DMS153 (cell line): ENCODE measurements at regions not wholly inside any gene's neighbourhood (a gene's known extent, or its start where the extent isn't known, plus 50 kb on each side); places are given as distances from the start of the nearest gene placed in this dataset.
"Not testable (repeated sequence)": the region's sequence is repeated elsewhere in the genome, so short reads cannot be mapped to it uniquely, and the experiment has no call there.

Source experiments
- DNase-seq: peaks from one replicate; lab custom pipeline; 2025; lab: John Stamatoyannopoulos, UW

- DNase-seq: no peak
Observed at GRCh38 chr7:156036153-156036552, 223.9 kb upstream of the SHH start.

- DNase-seq: not testable (repeated sequence)
Observed at GRCh38 chr7:156035387-156035786, 223.1 kb upstream of the SHH start.

GRCh38 chr7:156034397-156034796 is 222.1 kb upstream of the SHH start:
- DNase-seq: no peak

GRCh38 chr7:156032973-156033372 is 220.7 kb upstream of the SHH start:
- no peak for DNase-seq

GRCh38 chr7:156031679-156032478 is 219.6 kb upstream of the SHH start:
- no peak for DNase-seq

- DNase-seq: no peak
Observed at GRCh38 chr7:156029460-156030007, 217.3 kb upstream of the SHH start.

- no peak for DNase-seq
Observed at GRCh38 chr7:156028521-156028920, 216.3 kb upstream of the SHH start.

GRCh38 chr7:156027821-156028220 is 215.6 kb upstream of the SHH start:
- no peak for DNase-seq

- no peak for DNase-seq
Observed at GRCh38 chr7:156026603-156027002, 214.3 kb upstream of the SHH start.

GRCh38 chr7:156026076-156026600 is 213.9 kb upstream of the SHH start:
- DNase-seq: no peak

GRCh38 chr7:156025675-156026074 is 213.4 kb upstream of the SHH start:
- no peak for DNase-seq

GRCh38 chr7:156024201-156024600 is 211.9 kb upstream of the SHH start:
- no peak for DNase-seq

- no peak for DNase-seq
Observed at GRCh38 chr7:156022483-156023459, 210.5 kb upstream of the SHH start.

GRCh38 chr7:156021471-156021870 is 209.2 kb upstream of the SHH start:
- no peak for DNase-seq

- DNase-seq: no peak
Observed at GRCh38 chr7:156020566-156020965, 208.3 kb upstream of the SHH start.

GRCh38 chr7:156019776-156020565 is 207.7 kb upstream of the SHH start:
- no peak for DNase-seq

- no peak for DNase-seq
Observed at GRCh38 chr7:156019308-156019707, 207.0 kb upstream of the SHH start.

- no peak for DNase-seq
Observed at GRCh38 chr7:156017916-156018700, 205.8 kb upstream of the SHH start.

GRCh38 chr7:156017431-156017830 is 205.2 kb upstream of the SHH start:
- DNase-seq: no peak

- no peak for DNase-seq
Observed at GRCh38 chr7:156015237-156016020, 203.2 kb upstream of the SHH start.
